ENCODE measurements at regions not wholly inside any gene's neighbourhood (a gene's known extent, or its start where the extent isn't known, plus 50 kb on each side); places are given as distances from the start of the nearest gene placed in this dataset.
"Not testable (repeated sequence)": the region's sequence is repeated elsewhere in the genome, so short reads cannot be mapped to it uniquely, and the experiment has no call there.

DNA sequence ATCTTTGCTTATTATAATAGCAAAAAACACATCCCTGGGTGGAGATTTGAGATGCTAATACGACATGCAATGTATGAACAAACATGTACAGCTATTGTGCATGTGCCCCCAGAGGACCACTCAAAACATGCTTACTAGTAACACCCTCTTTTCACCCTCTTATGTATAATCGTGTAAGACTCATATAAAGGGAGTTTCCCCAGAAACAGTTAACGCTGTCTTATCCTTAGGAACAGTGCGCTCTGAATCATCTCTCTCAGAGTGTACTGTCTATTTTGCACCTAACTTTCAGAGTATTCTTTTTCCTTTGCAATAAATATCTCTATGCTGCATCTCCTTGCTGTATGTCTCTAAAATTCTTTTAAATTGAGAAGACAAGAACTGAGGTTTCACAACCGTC, 2604.0 kb downstream of the PCDH9 start:
- Mint-ChIP-seq H3K4me3 (no peak overlapping the region), H3K36me3 (no peaks in the 10 kb centered on the region), H3K27me3 (no peaks in the 10 kb centered on the region), H3K9me3 (peaks cover 13% of the 10 kb centered on the region), H3K4me1 (ENCODE audit: low read depth in 2 of 2) (no peaks in the 10 kb centered on the region), H3K27ac (no peak overlapping the region)
- no peak for ATAC-seq
- DNase-seq (ENCODE audit: low spot score), result no peak

DNA sequence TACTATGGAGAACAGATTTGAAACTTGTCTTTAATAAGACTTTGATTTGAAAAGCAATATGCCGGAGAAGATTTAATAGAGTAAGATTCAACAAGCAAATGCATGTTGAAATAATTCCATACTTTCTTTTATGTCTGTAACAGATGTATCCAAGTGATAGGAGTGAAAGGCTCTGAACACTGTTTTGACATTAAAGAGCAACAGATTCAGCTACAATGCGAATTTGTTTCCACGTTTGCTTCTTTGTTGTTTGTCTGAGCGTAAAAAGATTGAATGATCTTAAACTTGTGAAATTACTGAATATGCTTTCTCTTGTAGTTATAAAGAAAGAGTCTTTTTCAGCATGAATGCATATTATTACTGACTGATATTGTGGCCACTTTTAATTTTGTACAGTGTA, 2612.9 kb downstream of the PCDH9 start:
- no peaks in the 10 kb centered on the region for H3K4me1 Mint-ChIP-seq (ENCODE audit: low read depth in 2 of 2)
- ATAC-seq (no peak), DNase-seq (ENCODE audit: low spot score) (no peak)
- no peak overlapping the region for H3K27ac Mint-ChIP-seq
- H3K27me3 Mint-ChIP-seq, result no peaks in the 10 kb centered on the region
- no peaks in the 10 kb centered on the region for H3K36me3 Mint-ChIP-seq
- H3K4me3 Mint-ChIP-seq, result no peak overlapping the region
- H3K9me3 Mint-ChIP-seq, result no peaks in the 10 kb centered on the region

DNA sequence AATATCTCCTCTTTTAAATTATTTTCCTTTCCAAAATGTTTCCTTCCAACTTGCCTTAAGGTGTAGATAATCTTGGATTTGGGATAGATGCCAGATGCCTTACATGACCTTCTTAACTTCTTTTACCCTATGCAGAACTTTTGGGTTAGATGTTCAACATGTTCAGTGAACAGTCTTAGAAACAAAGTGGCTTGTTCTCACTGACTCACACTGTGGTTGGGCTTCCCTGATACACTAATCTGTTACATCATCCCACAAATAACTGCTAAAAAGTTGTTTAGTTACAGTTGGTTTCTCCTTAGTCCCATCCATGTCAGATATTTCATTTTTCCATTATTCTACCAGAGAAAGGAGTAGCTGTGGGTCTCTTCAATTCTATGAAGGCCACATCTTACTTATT, 2638.2 kb downstream of the PCDH9 start:
- no peaks in the 10 kb centered on the region for H3K27me3 Mint-ChIP-seq
- H3K36me3 Mint-ChIP-seq, result peaks cover 6% of the 10 kb centered on the region
- no peaks in the 10 kb centered on the region for H3K4me1 Mint-ChIP-seq (ENCODE audit: low read depth in 2 of 2)
- DNase-seq (ENCODE audit: low spot score) (no peak), ATAC-seq (no peak)
- H3K9me3 Mint-ChIP-seq, result peaks cover 29% of the 10 kb centered on the region
- H3K4me3 Mint-ChIP-seq, result no peak overlapping the region
- no peak overlapping the region for H3K27ac Mint-ChIP-seq

DNA sequence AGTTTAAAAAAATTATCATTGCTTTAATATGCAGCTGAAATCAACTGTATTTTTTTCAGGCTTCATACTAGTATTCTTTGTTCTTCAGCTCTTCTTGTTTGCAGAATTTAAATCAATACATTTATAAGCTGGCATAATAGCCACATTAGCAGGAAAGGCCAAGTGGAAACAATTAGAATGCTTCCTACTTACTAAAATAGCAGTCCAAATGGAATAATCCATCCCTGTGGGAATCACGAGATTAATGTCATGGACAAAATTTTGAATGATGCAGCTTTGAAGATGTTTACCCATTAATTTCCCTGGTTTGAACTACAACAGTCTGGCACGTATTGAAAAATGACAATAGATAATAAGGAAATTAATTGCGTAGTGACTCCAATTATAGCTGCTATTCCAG, 2650.8 kb downstream of the PCDH9 start:
- no peak for ATAC-seq
- H3K4me3 Mint-ChIP-seq, result no peak overlapping the region
- no peak overlapping the region for H3K27ac Mint-ChIP-seq
- no peaks in the 10 kb centered on the region for H3K27me3 Mint-ChIP-seq
- peaks cover 12% of the 10 kb centered on the region for H3K9me3 Mint-ChIP-seq
- H3K36me3 Mint-ChIP-seq, result no peaks in the 10 kb centered on the region
- no peaks in the 10 kb centered on the region for H3K4me1 Mint-ChIP-seq (ENCODE audit: low read depth in 2 of 2)
- DNase-seq (ENCODE audit: low spot score), result no peak

DNA sequence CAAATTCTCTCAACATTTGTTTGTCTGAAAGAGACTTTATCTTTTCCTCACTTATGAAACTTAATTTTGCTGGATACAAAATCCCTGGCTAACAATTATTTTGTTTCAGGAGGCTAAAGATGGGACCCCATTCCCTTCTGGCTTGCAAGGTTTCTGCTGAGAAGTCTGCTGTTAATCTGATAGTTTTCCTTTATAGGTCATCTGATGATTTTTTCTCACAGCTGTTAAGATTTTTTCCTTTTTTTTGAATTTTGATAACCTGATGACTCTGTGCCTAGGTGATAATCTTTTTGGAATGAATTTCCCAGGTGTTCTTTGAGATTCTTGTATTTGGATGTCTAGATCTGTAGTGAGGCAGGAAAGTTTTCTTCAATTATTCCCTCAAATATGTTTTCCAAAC, 2661.4 kb downstream of the PCDH9 start:
- Mint-ChIP-seq H3K4me3 (no peak overlapping the region), H3K4me1 (ENCODE audit: low read depth in 2 of 2) (no peaks in the 10 kb centered on the region), H3K27me3 (no peaks in the 10 kb centered on the region), H3K27ac (no peak overlapping the region), H3K9me3 (peaks cover 14% of the 10 kb centered on the region), H3K36me3 (peaks cover 14% of the 10 kb centered on the region)
- no peak for DNase-seq (ENCODE audit: low spot score)
- no peak for ATAC-seq

DNA sequence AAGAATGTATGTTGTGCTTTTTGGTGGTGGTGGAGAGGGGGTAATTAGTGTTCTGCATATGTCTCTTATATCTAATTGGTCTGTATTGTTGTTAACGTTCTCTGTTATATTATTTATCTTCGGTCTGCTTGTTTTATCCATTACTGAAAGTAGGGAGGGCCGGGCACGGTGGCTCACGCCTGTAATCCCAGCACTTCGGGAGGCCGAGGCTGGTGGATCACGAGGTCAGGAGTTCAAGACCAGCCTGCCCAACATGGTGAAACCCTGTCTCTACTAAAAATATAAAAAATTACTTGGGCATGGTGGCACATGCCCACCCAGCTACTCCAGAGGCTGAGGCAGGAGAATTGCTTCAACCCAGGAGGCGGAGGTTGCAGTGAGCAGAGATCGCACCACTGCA, 2672.1 kb downstream of the PCDH9 start:
- H3K4me1 Mint-ChIP-seq (ENCODE audit: low read depth in 2 of 2); H3K27ac Mint-ChIP-seq; ATAC-seq; DNase-seq (ENCODE audit: low spot score); H3K9me3 Mint-ChIP-seq; H3K36me3 Mint-ChIP-seq; H3K27me3 Mint-ChIP-seq; H3K4me3 Mint-ChIP-seq: not testable (repeated sequence)

DNA sequence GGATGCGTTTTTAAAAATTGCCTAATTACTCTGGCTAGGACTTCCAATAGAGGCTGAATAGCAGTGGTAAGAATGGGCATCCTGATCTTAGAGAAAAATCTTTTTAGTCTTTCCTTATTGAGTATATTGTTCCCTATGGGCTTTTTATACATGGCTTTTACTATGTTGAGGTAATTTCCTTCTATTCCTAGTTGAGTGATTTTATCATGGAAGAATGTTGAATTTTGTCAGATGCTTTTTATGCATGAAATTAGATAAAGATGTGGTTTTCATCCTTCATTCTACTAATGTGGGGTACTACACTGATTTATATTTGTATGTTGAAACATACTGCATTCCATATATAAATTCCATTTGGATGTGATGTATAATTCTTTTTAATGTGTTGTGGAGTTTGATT, 2673.8 kb downstream of the PCDH9 start:
- no peaks in the 10 kb centered on the region for H3K4me1 Mint-ChIP-seq (ENCODE audit: low read depth in 2 of 2)
- no peak overlapping the region for H3K27ac Mint-ChIP-seq
- no peak for ATAC-seq
- no peaks in the 10 kb centered on the region for H3K36me3 Mint-ChIP-seq
- DNase-seq (ENCODE audit: low spot score), result no peak
- H3K27me3 Mint-ChIP-seq, result no peaks in the 10 kb centered on the region
- H3K9me3 Mint-ChIP-seq, result peaks cover 12% of the 10 kb centered on the region
- H3K4me3 Mint-ChIP-seq, result no peak overlapping the region

DNA sequence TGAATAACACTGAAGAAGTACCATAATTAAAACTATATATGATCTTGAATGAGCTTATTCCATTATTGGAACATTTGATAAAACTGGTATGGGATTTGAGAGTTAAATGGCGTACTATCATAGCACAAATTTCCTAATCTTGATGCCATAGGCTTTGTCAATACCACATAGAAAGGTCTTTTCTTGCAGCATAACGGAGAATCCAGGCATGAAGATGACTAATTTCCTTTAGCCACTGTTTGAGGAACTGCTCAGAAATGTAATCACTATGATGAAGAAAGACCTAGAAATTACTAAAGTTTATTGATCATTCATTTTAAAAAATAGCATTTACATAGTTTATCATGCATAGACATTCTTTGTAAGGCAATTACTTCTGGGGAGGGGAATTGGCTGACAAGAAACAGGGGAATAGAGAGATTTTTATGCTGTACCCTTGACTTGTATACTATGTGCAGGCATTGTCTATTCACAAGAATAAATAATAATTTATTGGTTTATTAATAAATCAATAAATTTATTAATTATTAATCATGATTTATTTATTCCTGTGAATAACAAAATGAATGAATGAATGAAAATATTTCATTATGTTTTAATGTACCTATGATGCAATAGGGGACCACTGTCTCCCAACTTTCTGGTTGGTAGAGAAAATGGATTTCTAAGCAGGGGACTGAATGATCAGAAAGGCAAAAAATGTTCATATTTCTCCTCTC, 2676.6 kb downstream of the PCDH9 start:
- no peak overlapping the region for H3K27ac Mint-ChIP-seq
- no peak for ATAC-seq
- no peaks in the 10 kb centered on the region for H3K27me3 Mint-ChIP-seq
- no peak overlapping the region for H3K4me3 Mint-ChIP-seq
- no peaks in the 10 kb centered on the region for H3K4me1 Mint-ChIP-seq (ENCODE audit: low read depth in 2 of 2)
- H3K36me3 Mint-ChIP-seq, result peaks cover 7% of the 10 kb centered on the region
- no peak for DNase-seq (ENCODE audit: low spot score)
- peaks cover 19% of the 10 kb centered on the region for H3K9me3 Mint-ChIP-seq

DNA sequence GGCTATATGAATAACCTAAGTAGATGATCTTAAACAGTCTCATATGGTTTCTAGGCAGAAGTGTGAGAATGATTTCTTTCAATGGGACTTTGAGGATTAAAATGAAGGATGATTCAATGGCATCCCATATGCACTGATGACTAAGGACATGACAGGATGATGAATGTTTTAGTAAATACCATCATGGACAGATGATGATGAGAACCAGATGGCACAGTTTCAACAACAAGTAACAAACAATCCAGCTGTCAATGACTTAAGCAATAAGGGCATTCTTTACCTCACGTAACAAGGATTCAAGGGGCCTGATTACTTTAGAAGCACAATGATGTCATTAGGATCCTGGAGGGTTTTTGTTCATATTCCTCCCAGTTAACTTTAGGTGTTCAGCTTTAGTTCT, 2678.4 kb downstream of the PCDH9 start:
- ATAC-seq, result no peak
- Mint-ChIP-seq H3K27ac (no peak overlapping the region), H3K4me1 (ENCODE audit: low read depth in 2 of 2) (no peaks in the 10 kb centered on the region), H3K36me3 (peaks cover 7% of the 10 kb centered on the region), H3K9me3 (peaks cover 18% of the 10 kb centered on the region), H3K4me3 (no peak overlapping the region), H3K27me3 (no peaks in the 10 kb centered on the region)
- DNase-seq (ENCODE audit: low spot score), result no peak

DNA sequence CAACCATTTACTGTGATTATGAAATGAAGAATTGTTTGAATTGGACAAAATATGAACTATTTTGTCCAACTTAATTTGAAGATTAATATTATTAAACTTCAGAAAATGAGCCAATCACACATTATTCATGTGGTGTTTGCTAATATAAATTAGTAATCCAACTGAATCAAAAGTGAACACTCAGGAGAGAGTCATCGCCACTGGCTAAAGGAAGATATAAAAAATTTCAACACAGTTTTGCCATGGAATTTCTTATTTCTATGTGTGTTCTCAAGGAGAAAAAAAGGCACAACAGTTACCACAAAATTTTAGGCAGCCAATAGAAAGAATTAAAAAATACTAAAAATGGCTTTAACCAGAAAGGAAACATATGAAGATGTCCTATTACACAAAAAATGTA, 2683.8 kb downstream of the PCDH9 start:
- no peaks in the 10 kb centered on the region for H3K4me1 Mint-ChIP-seq (ENCODE audit: low read depth in 2 of 2)
- H3K27ac Mint-ChIP-seq, result no peak overlapping the region
- peaks cover 7% of the 10 kb centered on the region for H3K36me3 Mint-ChIP-seq
- no peak for ATAC-seq
- DNase-seq (ENCODE audit: low spot score), result no peak
- no peak overlapping the region for H3K4me3 Mint-ChIP-seq
- peaks cover 22% of the 10 kb centered on the region for H3K9me3 Mint-ChIP-seq
- H3K27me3 Mint-ChIP-seq, result no peaks in the 10 kb centered on the region

DNA sequence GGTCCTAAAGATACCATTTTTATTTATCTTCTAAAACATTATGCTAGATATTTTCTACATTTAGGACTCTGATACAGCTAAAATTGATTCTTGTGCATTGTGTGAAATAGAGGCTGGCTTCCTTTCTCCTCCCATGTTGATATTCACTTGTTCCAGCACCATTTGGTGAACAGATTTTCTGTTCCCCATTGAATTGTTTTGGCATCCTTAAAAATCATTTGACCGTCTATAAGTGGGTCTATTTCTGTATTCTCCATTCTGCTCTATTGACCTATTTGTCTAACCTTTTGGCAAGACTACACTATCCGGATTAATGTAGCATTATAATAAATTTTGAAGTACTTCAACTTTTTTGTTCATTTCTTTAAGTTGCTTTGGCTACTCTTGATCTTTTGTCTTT, 2689.2 kb downstream of the PCDH9 start:
- Mint-ChIP-seq H3K27ac (no peak overlapping the region), H3K9me3 (peaks cover 8% of the 10 kb centered on the region), H3K27me3 (no peaks in the 10 kb centered on the region), H3K4me1 (ENCODE audit: low read depth in 2 of 2) (no peaks in the 10 kb centered on the region), H3K36me3 (no peaks in the 10 kb centered on the region), H3K4me3 (no peak overlapping the region)
- DNase-seq (ENCODE audit: low spot score) (no peak), ATAC-seq (no peak)

DNA sequence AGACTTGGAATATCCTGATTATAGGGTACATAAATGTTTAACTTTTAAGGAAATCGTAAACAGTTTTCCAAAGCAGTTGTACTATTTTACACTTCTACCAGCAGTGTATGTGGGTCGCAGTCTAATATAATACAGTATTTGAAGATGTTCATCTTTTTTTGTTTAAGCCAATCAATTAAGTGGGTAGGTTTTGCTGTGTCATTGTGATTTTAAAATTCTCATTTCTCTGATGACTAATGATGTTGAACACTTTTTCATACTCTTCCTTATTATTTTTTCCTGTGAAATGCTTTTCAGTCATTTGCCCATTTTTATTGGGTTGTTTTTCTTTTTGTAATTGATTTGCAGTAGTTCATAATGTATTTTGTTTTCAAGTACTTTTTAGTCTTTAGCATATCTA, 2689.7 kb downstream of the PCDH9 start:
- DNase-seq (ENCODE audit: low spot score) (no peak), ATAC-seq (no peak)
- Mint-ChIP-seq H3K4me3 (no peak overlapping the region), H3K27me3 (no peaks in the 10 kb centered on the region), H3K27ac (no peak overlapping the region), H3K9me3 (peaks cover 4% of the 10 kb centered on the region), H3K4me1 (ENCODE audit: low read depth in 2 of 2) (no peaks in the 10 kb centered on the region), H3K36me3 (no peaks in the 10 kb centered on the region)

DNA sequence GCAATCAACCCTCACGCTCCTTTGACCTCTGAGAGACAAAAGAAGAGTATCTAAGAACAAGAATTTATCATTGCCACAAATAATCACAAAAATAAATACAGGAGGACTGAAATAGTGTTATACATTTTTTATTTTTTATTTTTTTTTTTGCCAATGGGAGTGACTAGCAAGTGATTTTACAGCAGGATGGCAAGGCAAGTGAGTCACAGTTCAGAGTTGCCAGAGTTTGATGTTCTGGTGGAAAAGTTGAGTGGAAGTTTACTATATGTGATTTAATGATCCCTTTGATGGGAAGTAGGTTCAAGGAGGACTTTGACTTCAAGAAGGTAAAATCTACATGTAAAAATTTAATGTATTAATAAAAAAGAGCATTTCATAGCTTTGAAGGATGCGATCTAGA, 2691.4 kb downstream of the PCDH9 start:
- no peaks in the 10 kb centered on the region for H3K27me3 Mint-ChIP-seq
- H3K4me1 Mint-ChIP-seq (ENCODE audit: low read depth in 2 of 2), result no peaks in the 10 kb centered on the region
- no peak for ATAC-seq
- H3K36me3 Mint-ChIP-seq, result no peaks in the 10 kb centered on the region
- no peak overlapping the region for H3K27ac Mint-ChIP-seq
- H3K4me3 Mint-ChIP-seq, result no peak overlapping the region
- peaks cover 4% of the 10 kb centered on the region for H3K9me3 Mint-ChIP-seq
- no peak for DNase-seq (ENCODE audit: low spot score)

DNA sequence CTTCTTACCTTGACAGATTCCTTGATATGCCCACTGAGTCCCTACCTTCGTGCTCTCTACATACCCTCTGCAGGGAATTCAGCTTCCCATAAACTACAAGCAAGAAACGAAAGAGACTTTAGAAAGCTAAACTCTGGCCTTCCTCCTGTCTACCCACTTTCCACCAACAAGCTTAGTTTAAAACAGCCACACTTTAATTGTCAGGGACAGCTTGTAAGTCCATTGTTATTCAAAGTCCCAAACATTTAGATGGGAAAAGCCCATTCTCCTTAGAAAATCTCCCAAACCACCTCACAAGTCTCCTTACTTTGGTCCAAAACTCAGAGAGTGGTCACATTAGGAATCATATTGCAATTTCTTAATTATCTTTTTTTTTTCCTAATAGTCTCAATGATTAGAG, 2695.8 kb downstream of the PCDH9 start:
- DNase-seq (ENCODE audit: low spot score) (no peak), ATAC-seq (no peak)
- Mint-ChIP-seq H3K9me3 (no peaks in the 10 kb centered on the region), H3K27ac (no peak overlapping the region), H3K4me1 (ENCODE audit: low read depth in 2 of 2) (no peaks in the 10 kb centered on the region), H3K4me3 (no peak overlapping the region), H3K27me3 (no peaks in the 10 kb centered on the region), H3K36me3 (no peaks in the 10 kb centered on the region)

DNA sequence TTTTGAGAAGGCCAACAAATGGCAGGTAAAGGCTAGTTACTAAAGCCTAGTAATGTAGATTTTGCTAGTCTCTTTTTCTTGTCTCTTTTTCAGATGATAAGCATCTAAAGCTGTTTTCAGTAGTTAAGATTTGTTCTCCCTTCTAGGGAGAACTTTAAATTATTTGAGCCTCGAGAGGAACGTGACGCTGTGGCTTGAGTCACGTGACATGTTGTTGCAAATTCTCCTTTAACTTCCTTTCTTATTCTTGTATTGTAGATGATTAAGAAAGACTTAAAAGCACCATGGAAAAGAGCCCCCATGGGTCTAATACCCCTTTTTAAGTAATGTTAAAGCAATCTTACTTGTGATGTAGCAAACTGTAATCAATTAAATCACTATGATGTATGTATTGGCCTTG, 2698.7 kb downstream of the PCDH9 start:
- no peak for DNase-seq (ENCODE audit: low spot score)
- Mint-ChIP-seq H3K9me3 (no peaks in the 10 kb centered on the region), H3K4me1 (ENCODE audit: low read depth in 2 of 2) (no peaks in the 10 kb centered on the region), H3K27ac (no peak overlapping the region), H3K27me3 (no peaks in the 10 kb centered on the region), H3K36me3 (no peaks in the 10 kb centered on the region), H3K4me3 (no peak overlapping the region)
- no peak for ATAC-seq

Measured in natural killer cell treated with Interleukin-12 subunit alpha and Interleukin-12 subunit beta and Interleukin-15 and Interleukin-18, amount 100 ng/mL, for 72 hours (primary cell).